Panc1 (cell line): ENCODE measurements at regions not wholly inside any gene's neighbourhood (a gene's known extent, or its start where the extent isn't known, plus 50 kb on each side); places are given as distances from the start of the nearest gene placed in this dataset.
"Not testable (repeated sequence)": the region's sequence is repeated elsewhere in the genome, so short reads cannot be mapped to it uniquely, and the experiment has no call there.

Source experiments
- CTCF ChIP-seq: fragments of 450-650 bp; IDR thresholded peaks from 2 replicates; pipeline ENCODE4 v1.5.1; 2017; ENCODE audit warnings: mild to moderate bottlenecking
- POLR2AphosphoS5 ChIP-seq: IDR thresholded peaks from 2 replicates; pipeline ENCODE4 v1.6.1; 2012; ENCODE audit warnings: mild to moderate bottlenecking, low read depth, low read length, moderate library complexity
- REST ChIP-seq, 2 experiments: IDR thresholded peaks; 2 replicates each; pipeline ENCODE4 v1.6.1; 2011 to 2012; ENCODE audit warnings: low read depth in 2 of 2, control low read depth in 1 of 2, low read length in 1 of 2, mild to moderate bottlenecking in 1 of 2, moderate library complexity in 1 of 2; ENCODE audit not compliant: insufficient read depth in 1 of 2
- SIN3A ChIP-seq: IDR thresholded peaks from 2 replicates; pipeline ENCODE4 v1.6.1; 2012; ENCODE audit warnings: low read depth, mild to moderate bottlenecking, low read length, moderate library complexity, borderline replicate concordance; ENCODE audit not compliant: insufficient read depth

GRCh38 chr12:75748990-75749389 lies 237.6 kb upstream of the KRR1 start:
- TF ChIP-seq SIN3A; CTCF; POLR2AphosphoS5; REST (IDR thresholded peaks at IDR 0.05; ENCODE audit: insufficient read depth in 1 of 2, low read depth in 2 of 2, low read length in 1 of 2): not testable (repeated sequence)
